OCI-LY3 (cell line): ENCODE measurements at regions not wholly inside any gene's neighbourhood (a gene's known extent, or its start where the extent isn't known, plus 50 kb on each side); places are given as distances from the start of the nearest gene placed in this dataset.

Experiments
- H2AFZ ChIP-seq: fragments of 200-600, 300-600 bp; shearing (Covaris generic); 2 replicates; pipeline ENCODE4 v1.6.0; 2014; ENCODE audit warnings: antibody characterized with exemption, low read depth, low read length
- H3K27ac ChIP-seq: fragments of 200-600, 300-600 bp; sonication (generic); 2 replicates; pipeline ENCODE4 v1.5.1; 2014; ENCODE audit warnings: mild to moderate bottlenecking, low read length, moderate library complexity, mixed read lengths
- H3K27me3 ChIP-seq: fragments of 200-600, 300-600 bp; sonication (generic); 2 replicates; pipeline ENCODE4 v1.6.1; 2014; ENCODE audit warnings: low read depth, low read length, mixed read lengths
- H3K36me3 ChIP-seq: fragments of 200-600, 300-600 bp; sonication (generic); replicated peaks from 2 replicates; pipeline ENCODE3; 2014; ENCODE audit warnings: low read depth, low read length, mixed read lengths
- H3K4me1 ChIP-seq: fragments of 300-600, 200-600 bp; sonication (generic); 2 replicates; pipeline ENCODE4 v1.6.1; 2014; ENCODE audit warnings: low read length, mixed read lengths
- H3K4me2 ChIP-seq: fragments of 200-600, 300-600 bp; sonication (generic); 2 replicates; pipeline ENCODE4 v1.6.1; 2014; ENCODE audit warnings: low read length, mixed read lengths
- H3K4me3 ChIP-seq: fragments of 300-600, 200-600 bp; sonication (generic); 2 replicates; pipeline ENCODE4 v1.5.1; 2014; ENCODE audit warnings: antibody characterized with exemption, mild to moderate bottlenecking, low read length, moderate library complexity
- H3K79me2 ChIP-seq: fragments of 300-600, 200-600 bp; shearing (Covaris generic); 2 replicates; pipeline ENCODE4 v1.6.1; 2014; ENCODE audit warnings: mild to moderate bottlenecking, low read length, mixed read lengths
- H3K9ac ChIP-seq: fragments of 300-600, 200-600 bp; shearing (Covaris generic); 2 replicates; pipeline ENCODE4 v1.6.0; 2014; ENCODE audit warnings: mild to moderate bottlenecking, low read length, moderate library complexity
- H3K9me3 ChIP-seq: fragments of 200-600, 300-600 bp; shearing (Covaris generic); 2 replicates; pipeline ENCODE4 v1.6.1; 2014; ENCODE audit warnings: low read length, mixed read lengths; ENCODE audit not compliant: insufficient read depth
- H4K20me1 ChIP-seq: fragments of 200-600, 300-600 bp; sonication (generic); 2 replicates; pipeline ENCODE4 v1.6.1; 2016; ENCODE audit warnings: low read length, mixed read lengths; ENCODE audit not compliant: insufficient read depth
- EZH2phosphoT487 ChIP-seq: fragments of 200-600 bp; shearing (Covaris generic); IDR thresholded peaks from 2 replicates; pipeline ENCODE4 v1.6.1; 2018; ENCODE audit warnings: antibody characterized with exemption, mixed run types, low read depth
- TF ChIP-seq, protein P1 (sequence below): fragments of 200-600, 300-600 bp; sonication (generic); IDR thresholded peaks from 2 replicates; pipeline ENCODE4 v1.5.1; 2014; ENCODE audit warnings: antibody characterized with exemption, low read length, low read depth

DNA sequence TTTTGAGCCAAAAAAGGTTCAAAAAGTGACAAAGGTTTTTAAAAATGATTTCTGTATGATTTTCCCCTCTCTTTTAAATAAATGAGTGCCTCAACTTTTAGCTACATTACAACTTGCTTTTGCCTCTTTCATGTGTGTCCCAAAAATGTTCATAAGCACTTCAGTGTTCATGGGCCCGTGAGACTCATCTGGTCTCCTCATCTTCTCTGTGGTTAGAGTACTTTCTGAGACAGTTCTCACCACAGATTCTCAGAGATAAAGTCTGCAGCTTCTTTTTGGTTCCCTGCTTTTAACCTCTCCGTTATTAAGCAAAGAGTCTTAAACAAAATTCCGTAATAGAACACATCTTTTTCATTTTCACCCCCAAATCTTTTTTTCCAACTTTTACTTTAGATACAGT lies 156.9 kb downstream of the DLEU7 start:
- H3K27ac ChIP-seq: no peak overlapping the region

DNA sequence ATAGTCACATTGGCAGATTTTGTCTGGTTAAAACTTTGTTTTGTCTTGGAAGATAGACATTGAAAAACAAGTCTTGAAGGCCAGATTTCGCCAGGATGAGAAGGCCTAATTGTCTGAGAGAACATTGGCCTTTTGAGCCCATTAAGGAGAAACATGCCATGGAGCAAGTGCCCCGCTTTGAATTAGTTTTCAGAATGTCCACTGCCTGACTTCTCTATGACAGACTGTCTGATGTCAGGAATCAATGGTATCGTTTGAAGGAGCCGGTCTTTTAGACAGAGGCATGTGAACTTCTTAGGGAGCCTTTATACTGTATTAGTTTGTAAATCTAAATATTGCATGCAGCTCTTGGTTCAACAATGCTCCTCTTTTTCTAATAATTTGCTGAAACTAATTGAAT lies 155.9 kb downstream of the DLEU7 start:
- Histone ChIP-seq H3K4me2 (no peak overlapping the region), H3K9ac (no peak overlapping the region), H4K20me1 (no peaks in the 10 kb centered on the region), H3K9me3 (no peaks in the 10 kb centered on the region), H3K36me3 (no peaks in the 10 kb centered on the region), H2AFZ (no peak overlapping the region), H3K4me3 (no peak overlapping the region), H3K27ac (no peak overlapping the region), H3K27me3 (no peaks in the 10 kb centered on the region), H3K4me1 (no peaks in the 10 kb centered on the region), H3K79me2 (no peaks in the 10 kb centered on the region)
- no peak for TF ChIP-seq EZH2phosphoT487
- TF ChIP-seq, protein P1, sequence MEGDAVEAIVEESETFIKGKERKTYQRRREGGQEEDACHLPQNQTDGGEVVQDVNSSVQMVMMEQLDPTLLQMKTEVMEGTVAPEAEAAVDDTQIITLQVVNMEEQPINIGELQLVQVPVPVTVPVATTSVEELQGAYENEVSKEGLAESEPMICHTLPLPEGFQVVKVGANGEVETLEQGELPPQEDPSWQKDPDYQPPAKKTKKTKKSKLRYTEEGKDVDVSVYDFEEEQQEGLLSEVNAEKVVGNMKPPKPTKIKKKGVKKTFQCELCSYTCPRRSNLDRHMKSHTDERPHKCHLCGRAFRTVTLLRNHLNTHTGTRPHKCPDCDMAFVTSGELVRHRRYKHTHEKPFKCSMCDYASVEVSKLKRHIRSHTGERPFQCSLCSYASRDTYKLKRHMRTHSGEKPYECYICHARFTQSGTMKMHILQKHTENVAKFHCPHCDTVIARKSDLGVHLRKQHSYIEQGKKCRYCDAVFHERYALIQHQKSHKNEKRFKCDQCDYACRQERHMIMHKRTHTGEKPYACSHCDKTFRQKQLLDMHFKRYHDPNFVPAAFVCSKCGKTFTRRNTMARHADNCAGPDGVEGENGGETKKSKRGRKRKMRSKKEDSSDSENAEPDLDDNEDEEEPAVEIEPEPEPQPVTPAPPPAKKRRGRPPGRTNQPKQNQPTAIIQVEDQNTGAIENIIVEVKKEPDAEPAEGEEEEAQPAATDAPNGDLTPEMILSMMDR: no peak

More for the DNA sequence above, 156.9 kb downstream of the DLEU7 start:
- no peak overlapping the region for H3K4me2 ChIP-seq
- H3K4me1 ChIP-seq: no peaks in the 10 kb centered on the region
- H3K9ac ChIP-seq: no peak overlapping the region
- H3K36me3 ChIP-seq: no peaks in the 10 kb centered on the region
- no peaks in the 10 kb centered on the region for H3K9me3 ChIP-seq
- H2AFZ ChIP-seq: no peak overlapping the region
- H3K4me3 ChIP-seq: no peak overlapping the region
- no peaks in the 10 kb centered on the region for H3K27me3 ChIP-seq
- H4K20me1 ChIP-seq: no peaks in the 10 kb centered on the region
- H3K79me2 ChIP-seq: no peaks in the 10 kb centered on the region
- no peak for TF ChIP-seq EZH2phosphoT487
- TF ChIP-seq, protein P1: no peak

DNA sequence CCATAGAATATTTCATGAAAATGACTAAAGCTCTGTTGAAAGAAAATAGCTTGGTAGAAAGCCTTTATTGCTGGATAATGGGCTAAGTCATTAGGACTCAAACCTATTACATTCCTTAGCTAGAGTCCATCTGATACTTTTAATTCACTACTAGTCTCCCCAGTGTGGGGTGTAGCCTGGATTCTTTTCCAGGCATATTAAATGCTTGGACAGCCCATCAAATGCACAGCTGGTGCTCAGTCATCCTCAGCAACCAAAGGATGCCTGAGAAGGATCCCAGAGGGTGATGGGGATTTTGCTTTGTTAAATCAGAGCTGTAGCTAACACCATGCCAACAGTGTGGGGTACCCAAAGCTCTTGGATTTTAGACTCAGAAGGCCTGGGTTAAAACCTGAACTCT lies 153.5 kb downstream of the DLEU7 start:
- Histone ChIP-seq H3K4me3 (no peak overlapping the region), H3K4me1 (no peaks in the 10 kb centered on the region), H3K27me3 (no peaks in the 10 kb centered on the region), H4K20me1 (no peaks in the 10 kb centered on the region), H3K9me3 (no peaks in the 10 kb centered on the region), H3K36me3 (no peaks in the 10 kb centered on the region), H3K9ac (no peak overlapping the region), H3K4me2 (no peak overlapping the region), H3K27ac (no peak overlapping the region), H2AFZ (no peak overlapping the region), H3K79me2 (no peaks in the 10 kb centered on the region)
- TF ChIP-seq EZH2phosphoT487: no peak
- TF ChIP-seq, protein P1: no peak

DNA sequence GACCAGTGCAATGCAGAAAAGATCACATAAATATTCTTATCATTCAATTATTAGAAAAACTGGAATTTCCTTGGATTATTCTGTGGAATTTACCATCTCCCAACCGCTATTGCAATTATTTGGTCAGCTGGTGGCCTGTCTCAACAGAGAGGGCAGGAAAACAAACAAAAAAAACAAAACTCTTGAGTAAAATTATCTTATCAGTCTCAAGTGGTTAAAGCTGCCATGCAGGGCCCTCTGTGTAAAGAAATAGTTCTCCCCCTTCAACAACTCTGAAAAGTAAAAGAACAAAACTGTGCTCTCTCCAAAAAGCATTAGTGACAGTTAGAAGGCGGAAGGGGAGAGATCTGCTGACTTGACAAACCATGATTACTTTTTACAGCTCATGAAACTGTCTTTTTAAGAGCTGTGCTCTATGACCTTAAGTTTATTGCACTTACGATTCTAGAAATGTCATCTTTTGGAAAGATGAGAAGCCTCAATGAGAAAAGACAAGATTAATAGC lies 152.3 kb downstream of the DLEU7 start:
- no peaks in the 10 kb centered on the region for H3K79me2 ChIP-seq
- no peaks in the 10 kb centered on the region for H3K4me1 ChIP-seq
- H3K27me3 ChIP-seq: no peaks in the 10 kb centered on the region
- H3K4me2 ChIP-seq: no peak overlapping the region
- H3K9ac ChIP-seq: no peak overlapping the region
- H3K36me3 ChIP-seq: no peaks in the 10 kb centered on the region
- H3K9me3 ChIP-seq: no peaks in the 10 kb centered on the region
- no peak overlapping the region for H3K27ac ChIP-seq
- TF ChIP-seq, protein P1: no peak
- no peak for TF ChIP-seq EZH2phosphoT487
- H3K4me3 ChIP-seq: no peak overlapping the region
- H2AFZ ChIP-seq: no peak overlapping the region
- no peaks in the 10 kb centered on the region for H4K20me1 ChIP-seq
